PC-9 (cell line): ENCODE measurements at regions not wholly inside any gene's neighbourhood (a gene's known extent, or its start where the extent isn't known, plus 50 kb on each side); places are given as distances from the start of the nearest gene placed in this dataset.

Experiments used
- BruUV-seq: library from RNA; stranded (reverse); fragments of 400-500 nt; replicated peaks from 2 replicates; lab custom pipeline; 2021; lab: Mats Ljungman, UMichigan
- CTCF ChIA-PET: fragments of 300-600 bp; sonication (Branson Sonifier 250); formaldehyde crosslinking; loops from one replicate; lab custom pipeline; 2022; ENCODE audit warnings: antibody characterized with exemption; lab: Charles Lee
- POLR2A ChIA-PET: fragments of 300-600 bp; sonication (Branson Sonifier 250); formaldehyde crosslinking; loops from one replicate; lab custom pipeline; 2022; ENCODE audit warnings: antibody characterized with exemption; ENCODE audit not compliant: unreplicated experiment; lab: Charles Lee
- DNase-seq, 2 experiments: peaks; one replicate each; pipeline versions ENCODE4 v3.0.0 to v3.0.0-alpha.2; 2015 to 2022; ENCODE audit warnings: mixed read lengths in 1 of 2
- H2AFZ ChIP-seq: fragments of 200-600 bp; sonication (generic); 2 replicates; pipeline ENCODE4 v1.8.1; 2017; ENCODE audit warnings: antibody characterized with exemption
- H3F3A ChIP-seq: fragments of 200-600 bp; sonication (generic); 2 replicates; pipeline ENCODE4 v1.8.1; 2017; ENCODE audit warnings: antibody characterized with exemption, mild to moderate bottlenecking, low read depth; ENCODE audit not compliant: insufficient read depth
- H3K27ac ChIP-seq: fragments of 200-600 bp; sonication (generic); 2 replicates; pipeline ENCODE4 v1.6.1; 2016; ENCODE audit warnings: mixed run types
- H3K27me3 ChIP-seq: fragments of 200-600 bp; sonication (generic); 2 replicates; pipeline ENCODE4 v1.6.1; 2016; ENCODE audit warnings: low read depth, mixed run types; ENCODE audit not compliant: insufficient read depth
- H3K36me3 ChIP-seq: fragments of 200-600 bp; sonication (generic); 2 replicates; pipeline ENCODE4 v1.6.1; 2016; ENCODE audit warnings: low read depth, mixed run types
- H3K4me1 ChIP-seq: fragments of 200-600 bp; sonication (generic); replicated peaks from 2 replicates; pipeline ENCODE4 v1.6.1; 2016; ENCODE audit warnings: mixed run types; ENCODE audit not compliant: insufficient read depth
- H3K4me2 ChIP-seq: fragments of 200-600 bp; sonication (generic); 2 replicates; pipeline ENCODE4 v1.6.1; 2017; ENCODE audit warnings: mixed run types
- H3K4me3 ChIP-seq: fragments of 200-600 bp; sonication (generic); 2 replicates; pipeline ENCODE4 v1.6.1; 2016; ENCODE audit warnings: mixed run types
- H3K79me2 ChIP-seq: fragments of 200-600 bp; sonication (generic); 2 replicates; pipeline ENCODE4 v1.6.1; 2017; ENCODE audit warnings: low read depth, mixed run types
- H3K9me2 ChIP-seq: fragments of 200-600 bp; sonication (generic); 2 replicates; pipeline ENCODE4 v1.8.1; 2017; ENCODE audit warnings: mild to moderate bottlenecking; ENCODE audit not compliant: insufficient read depth
- H3K9me3 ChIP-seq: fragments of 200-600 bp; sonication (generic); 2 replicates; pipeline ENCODE4 v1.8.1; 2016; ENCODE audit warnings: low read depth; ENCODE audit not compliant: insufficient read depth
- H4K20me1 ChIP-seq: fragments of 200-600 bp; sonication (generic); 2 replicates; pipeline ENCODE4 v1.8.1; 2017; ENCODE audit not compliant: insufficient read depth
- CTCF ChIP-seq: fragments of 200-600 bp; sonication (generic); conservative IDR thresholded peaks from 2 replicates; pipeline ENCODE4 v1.6.1; 2017; ENCODE audit warnings: mixed run types, antibody characterized with exemption, mild to moderate bottlenecking, moderate library complexity
- EZH2 ChIP-seq: fragments of 200-600 bp; sonication (generic); IDR thresholded peaks from 2 replicates; pipeline ENCODE4 v1.8.0; 2017; ENCODE audit warnings: antibody characterized with exemption, low read depth
- intact Hi-C: fragments of 100-400 bp; cut with micrococcal nuclease; formaldehyde crosslinking; loops from one replicate; pipeline ENCODE4 v1.10.0; 2022; ENCODE audit not compliant: unreplicated experiment

DNA sequence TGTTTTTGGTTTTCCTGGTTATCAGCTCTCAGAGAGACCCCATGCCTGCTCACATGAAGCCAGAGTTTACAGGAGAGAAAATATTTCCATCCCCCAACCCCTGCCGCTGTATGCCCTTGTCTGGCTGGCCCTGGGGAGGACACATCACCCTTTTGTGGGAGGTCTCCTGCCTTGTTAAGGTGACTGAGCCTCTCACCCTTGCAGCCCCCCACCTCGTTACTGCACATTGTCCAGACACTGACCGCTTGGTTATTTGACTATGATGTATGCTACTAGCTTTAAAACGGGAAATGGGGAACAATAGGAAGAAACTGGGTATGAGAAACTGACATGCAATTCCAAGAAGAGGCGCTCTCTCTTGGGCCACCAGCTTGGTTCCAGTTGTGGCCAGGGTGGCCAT, 51.1 kb upstream of the RFPL3 start:
- CTCF ChIA-PET: no interaction called here

GRCh38 chr22:32307055-32307454, 50.6 kb upstream of the RFPL3 start:
- intact Hi-C loops: no loop called here
- H3K9me3 ChIP-seq: no peaks in the 10 kb centered on the region
- H3K4me2 ChIP-seq: no peak overlapping the region
- no peaks in the 10 kb centered on the region for H3K79me2 ChIP-seq
- no peaks in the 10 kb centered on the region for H4K20me1 ChIP-seq
- H3K36me3 ChIP-seq: no peaks in the 10 kb centered on the region
- H3K9me2 ChIP-seq: no peaks in the 10 kb centered on the region
- no peaks in the 10 kb centered on the region for H3K4me1 ChIP-seq
- no peaks in the 10 kb centered on the region for H3F3A ChIP-seq
- TF ChIP-seq EZH2 (no peak), CTCF (no peak)
- ChIA-PET CTCF (no interaction called here), POLR2A (no interaction called here)
- H2AFZ ChIP-seq: no peak overlapping the region
- H3K27me3 ChIP-seq: peaks cover 86% of the 10 kb centered on the region
- H3K4me3 ChIP-seq: no peak overlapping the region
- no TSS peak for BruUV-seq
- DNase-seq: no peak
- no peak overlapping the region for H3K27ac ChIP-seq

More for the DNA sequence above, 51.1 kb upstream of the RFPL3 start:
- H3K36me3 ChIP-seq: no peaks in the 10 kb centered on the region
- H2AFZ ChIP-seq: no peak overlapping the region
- H3K9me3 ChIP-seq: no peaks in the 10 kb centered on the region
- H3F3A ChIP-seq: no peaks in the 10 kb centered on the region
- TF ChIP-seq EZH2: no peak
- no peak for TF ChIP-seq CTCF
- no peak for DNase-seq
- no peak overlapping the region for H3K4me3 ChIP-seq
- no peaks in the 10 kb centered on the region for H3K4me1 ChIP-seq
- H4K20me1 ChIP-seq: no peaks in the 10 kb centered on the region
- no peak overlapping the region for H3K27ac ChIP-seq
- H3K27me3 ChIP-seq: peaks cover 86% of the 10 kb centered on the region
- intact Hi-C loops: no loop called here
- no peaks in the 10 kb centered on the region for H3K79me2 ChIP-seq
- H3K9me2 ChIP-seq: no peaks in the 10 kb centered on the region
- BruUV-seq: no TSS peak
- no peak overlapping the region for H3K4me2 ChIP-seq
- POLR2A ChIA-PET: no interaction called here

DNA sequence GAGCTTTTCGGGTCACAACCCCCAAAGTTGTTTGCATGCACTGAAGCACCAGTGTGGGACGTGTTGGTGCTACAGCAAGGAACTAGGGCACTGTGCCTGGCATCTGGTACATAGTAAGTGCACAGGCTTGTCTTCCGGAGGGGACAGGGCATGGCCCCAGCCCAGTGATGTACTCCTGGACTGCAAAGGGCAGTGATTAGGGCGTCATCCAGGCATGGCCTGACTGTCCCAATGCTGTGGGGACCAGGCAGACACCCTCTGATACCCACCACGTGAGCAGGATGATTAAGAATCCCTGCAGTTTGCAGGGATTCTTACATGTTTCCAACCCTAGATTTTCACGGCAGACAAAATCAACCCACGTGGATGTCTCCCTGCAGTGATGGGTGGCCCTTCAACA, 50.0 kb upstream of the RFPL3 start:
- CTCF ChIA-PET: no interaction called here
- BruUV-seq: no TSS peak

More for the DNA sequence above, 50.0 kb upstream of the RFPL3 start:
- Histone ChIP-seq H4K20me1 (no peaks in the 10 kb centered on the region), H3K36me3 (no peaks in the 10 kb centered on the region), H3K4me2 (no peak overlapping the region), H3K27ac (no peak overlapping the region), H3K4me3 (no peak overlapping the region), H3K79me2 (no peaks in the 10 kb centered on the region), H3K4me1 (no peaks in the 10 kb centered on the region), H3F3A (no peaks in the 10 kb centered on the region), H3K9me3 (no peaks in the 10 kb centered on the region), H2AFZ (no peak overlapping the region), H3K27me3 (peaks cover 85% of the 10 kb centered on the region), H3K9me2 (no peaks in the 10 kb centered on the region)
- intact Hi-C loops: no loop called here
- POLR2A ChIA-PET: no interaction called here
- TF ChIP-seq EZH2 (no peak), CTCF (no peak)
- DNase-seq: no peak
